Trophoblast cell (in vitro differentiated cells and primary cell): ENCODE measurements at regions not wholly inside any gene's neighbourhood (a gene's known extent, or its start where the extent isn't known, plus 50 kb on each side); places are given as distances from the start of the nearest gene placed in this dataset.

Source experiments
- DNase-seq, 2 donors: peaks; one replicate each; pipeline ENCODE4 v3.0.0-alpha.2; 2016
- H2AFZ ChIP-seq: 2 replicates; pipeline ENCODE4 v1.6.1; 2013; ENCODE audit warnings: low read length, moderate library complexity, mild to moderate bottlenecking; ENCODE audit not compliant: insufficient read depth, poor library complexity
- H2AK5ac ChIP-seq: 2 replicates; pipeline ENCODE4 v1.6.1; 2013; ENCODE audit warnings: mild to moderate bottlenecking, low read length
- H2BK120ac ChIP-seq: 2 replicates; pipeline ENCODE4 v1.6.1; 2013; ENCODE audit warnings: low read length, mild to moderate bottlenecking, moderate library complexity; ENCODE audit not compliant: insufficient read depth, poor library complexity
- H2BK12ac ChIP-seq: 2 replicates; pipeline ENCODE4 v1.6.1; 2013; ENCODE audit warnings: mild to moderate bottlenecking, low read length, moderate library complexity
- H2BK5ac ChIP-seq: 2 replicates; pipeline ENCODE4 v1.6.1; 2013; ENCODE audit warnings: low read length, low read depth, moderate library complexity, mild to moderate bottlenecking; ENCODE audit not compliant: poor library complexity
- H3K14ac ChIP-seq: 2 replicates; pipeline ENCODE4 v1.6.1; 2013; ENCODE audit warnings: mild to moderate bottlenecking, low read length
- H3K18ac ChIP-seq: 2 replicates; pipeline ENCODE4 v1.6.1; 2013; ENCODE audit warnings: mild to moderate bottlenecking, low read length
- H3K23ac ChIP-seq: 2 replicates; pipeline ENCODE4 v1.6.1; 2013; ENCODE audit warnings: low read length
- H3K27ac ChIP-seq: 2 replicates; pipeline ENCODE4 v1.5.1; 2013; ENCODE audit warnings: low read depth, mild to moderate bottlenecking, inconsistent platforms, low read length, moderate library complexity
- H3K27me3 ChIP-seq: 2 replicates; pipeline ENCODE4 v1.6.1; 2013; ENCODE audit warnings: inconsistent platforms, mild to moderate bottlenecking, low read length, moderate library complexity; ENCODE audit not compliant: insufficient read depth
- H3K36me3 ChIP-seq, 2 experiments: 1 replicate in 1 of 2; 2 replicates in 1 of 2; pipeline ENCODE4 v1.6.1; 2013; ENCODE audit warnings: low read length in 2 of 2, mild to moderate bottlenecking in 2 of 2, moderate library complexity in 1 of 2; ENCODE audit not compliant: insufficient read depth in 2 of 2, control insufficient read depth in 1 of 2
- H3K4ac ChIP-seq: 2 replicates; pipeline ENCODE4 v1.6.1; 2013; ENCODE audit warnings: low read depth, mild to moderate bottlenecking, low read length, moderate library complexity
- H3K4me1 ChIP-seq, 2 experiments: 1 replicate in 1 of 2; 2 replicates in 1 of 2; pipeline ENCODE4 v1.6.1; 2013; ENCODE audit warnings: low read length in 2 of 2, mild to moderate bottlenecking in 2 of 2, moderate library complexity in 1 of 2; ENCODE audit not compliant: insufficient read depth in 2 of 2, control insufficient read depth in 1 of 2
- H3K4me2 ChIP-seq: 2 replicates; pipeline ENCODE4 v1.6.1; 2013; ENCODE audit warnings: inconsistent platforms, mild to moderate bottlenecking, low read length, moderate library complexity
- H3K4me3 ChIP-seq: 2 replicates; pipeline ENCODE4 v1.5.1; 2013; ENCODE audit warnings: mild to moderate bottlenecking, low read depth, low read length, inconsistent platforms
- H3K79me1 ChIP-seq: one replicate; pipeline ENCODE4 v1.6.1; 2013; ENCODE audit warnings: low read length
- H3K79me2 ChIP-seq: 2 replicates; pipeline ENCODE4 v1.6.1; 2013; ENCODE audit warnings: low read length, mild to moderate bottlenecking; ENCODE audit not compliant: control insufficient read depth, insufficient read depth, poor library complexity
- H3K9ac ChIP-seq: 2 replicates; pipeline ENCODE4 v1.6.1; 2013; ENCODE audit warnings: mild to moderate bottlenecking, low read length
- H3K9me3 ChIP-seq: 2 replicates; pipeline ENCODE4 v1.6.1; 2013; ENCODE audit warnings: low read depth, mild to moderate bottlenecking, control low read depth, inconsistent platforms, low read length; ENCODE audit not compliant: insufficient read depth
- H4K12ac ChIP-seq: 2 replicates; pipeline ENCODE4 v1.6.1; 2013; ENCODE audit warnings: low read depth, mild to moderate bottlenecking, low read length, moderate library complexity
- H4K8ac ChIP-seq: 2 replicates; pipeline ENCODE4 v1.6.1; 2013; ENCODE audit warnings: low read depth, mild to moderate bottlenecking, low read length, moderate library complexity
- H4K91ac ChIP-seq: one replicate; pipeline ENCODE4 v1.6.1; 2013; ENCODE audit warnings: low read depth, mild to moderate bottlenecking, low read length, moderate library complexity
- WGBS: extraction: QIAGEN DNeasy Blood & Tissue Kit; methylation state at CpG from one replicate; pipeline ENCODE4 v1.1.7; 2013; ENCODE audit warnings: missing lambda C conversion rate; ENCODE audit not compliant: insufficient read length, insufficient coverage; ENCODE audit errors: extremely low coverage; 5-methylcytosine and 5-hydroxymethylcytosine counted together

GRCh38 chr10:130713135-130713534 lies 576.9 kb downstream of the GLRX3 start:
- no peak for DNase-seq
- no CpG with 5 or more reads among the region's 4 CpGs for WGBS
- H3K27ac ChIP-seq = peak overlapping the region; percentile 42
- H2AK5ac ChIP-seq = no peak overlapping the region
- H3K79me2 ChIP-seq = no peaks in the 10 kb centered on the region
- no peak overlapping the region for H3K14ac ChIP-seq
- no peak overlapping the region for H2BK12ac ChIP-seq
- H3K4me2 ChIP-seq = peak overlapping the region; percentile 25
- no peak overlapping the region for H2BK120ac ChIP-seq
- no peak overlapping the region for H3K4me3 ChIP-seq
- H4K91ac ChIP-seq = no peak overlapping the region
- H2BK5ac ChIP-seq = no peak overlapping the region
- H3K9ac ChIP-seq = no peak overlapping the region
- no peak overlapping the region for H2AFZ ChIP-seq
- no peak overlapping the region for H3K4ac ChIP-seq
- no peak overlapping the region for H3K23ac ChIP-seq
- peaks cover 3% of the 10 kb centered on the region for H3K9me3 ChIP-seq
- no peak overlapping the region for H3K18ac ChIP-seq
- H4K8ac ChIP-seq = no peak overlapping the region
- no peaks in the 10 kb centered on the region for H3K27me3 ChIP-seq
- no peaks in the 10 kb centered on the region for H3K36me3 ChIP-seq
- peaks cover 11% of the 10 kb centered on the region for H3K79me1 ChIP-seq
- no peak overlapping the region for H4K12ac ChIP-seq
- H3K4me1 ChIP-seq = peaks cover 15 to 22% of the 10 kb centered on the region in 2 experiments

DNA sequence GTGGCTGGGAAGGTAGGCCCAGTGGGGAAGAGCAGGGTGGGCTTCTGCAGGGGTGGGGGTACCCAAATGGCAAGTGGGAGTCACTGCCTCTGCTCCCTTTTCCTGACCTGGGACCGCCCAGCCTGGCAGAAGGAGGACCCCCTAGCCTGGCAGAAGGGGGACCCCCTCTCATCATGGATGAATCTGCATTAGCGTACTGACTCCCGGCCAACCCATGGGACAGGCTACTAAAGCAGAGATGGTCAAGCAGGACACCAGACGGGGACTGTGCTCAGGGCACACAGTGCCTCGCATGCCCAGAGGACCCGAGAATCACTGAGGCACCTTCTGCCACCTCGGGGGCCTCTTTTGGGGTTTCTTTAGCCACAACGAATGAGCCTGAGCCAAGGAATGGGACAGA lies 577.5 kb downstream of the GLRX3 start:
- Histone ChIP-seq H2BK5ac (peak overlapping the region; percentile 23), H2BK120ac (peak overlapping the region; percentile 49), H3K9me3 (peaks cover 3% of the 10 kb centered on the region), H3K23ac (no peak overlapping the region), H3K79me2 (no peaks in the 10 kb centered on the region), H3K9ac (no peak overlapping the region), H3K27ac (peak overlapping the region; percentile 42), H3K36me3 (no peaks in the 10 kb centered on the region), H3K4me2 (no peak overlapping the region), H2AK5ac (peak overlapping the region; percentile 49), H3K4ac (no peak overlapping the region), H4K91ac (peak overlapping the region; percentile 64), H3K18ac (peak overlapping the region; percentile 25), H3K4me1 (peaks cover 15 to 22% of the 10 kb centered on the region in 2 experiments), H3K4me3 (no peak overlapping the region), H4K8ac (no peak overlapping the region), H3K14ac (peak overlapping the region; percentile 34), H2AFZ (no peak overlapping the region), H4K12ac (no peak overlapping the region), H3K27me3 (no peaks in the 10 kb centered on the region), H2BK12ac (peak overlapping the region; percentile 60), H3K79me1 (peaks cover 11% of the 10 kb centered on the region)
- WGBS = no CpG with 5 or more reads among the region's 8 CpGs
- DNase-seq = no peak

DNA sequence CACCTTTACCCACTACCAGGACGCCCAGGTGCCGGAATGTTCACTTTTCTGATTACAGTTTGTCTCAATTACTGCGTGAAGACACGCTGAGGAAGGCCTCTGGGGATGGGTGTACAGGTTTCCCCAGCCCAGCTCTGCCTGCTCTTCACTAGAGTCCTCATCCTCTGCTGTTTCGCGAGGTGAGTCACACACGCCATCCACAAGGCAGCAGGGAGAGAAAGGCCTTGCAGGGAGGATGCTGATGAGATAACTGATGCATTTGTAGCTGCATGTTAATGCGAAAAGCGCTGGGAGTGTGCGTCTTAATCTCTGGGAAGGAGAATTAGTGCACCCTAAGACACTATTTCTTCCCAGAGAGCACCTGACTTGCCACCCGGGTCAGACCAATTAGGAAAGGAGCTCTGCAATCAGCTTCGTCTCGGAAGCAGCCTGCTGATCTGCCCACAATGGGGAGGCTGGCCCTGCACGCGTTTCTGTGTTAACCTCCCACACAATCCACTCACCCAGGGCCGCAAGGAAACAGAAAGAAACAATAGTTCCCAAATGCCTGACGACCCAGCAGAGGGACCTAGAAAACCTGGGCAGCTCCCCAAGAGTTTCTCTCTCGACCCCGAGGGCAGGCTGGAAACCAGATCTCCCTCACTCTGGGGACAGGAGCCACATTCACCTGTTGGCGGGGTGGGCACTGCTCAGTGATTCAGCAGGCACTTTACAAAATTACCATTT lies 578.7 kb downstream of the GLRX3 start:
- Histone ChIP-seq H2AK5ac (no peak overlapping the region), H4K8ac (no peak overlapping the region), H3K4ac (no peak overlapping the region), H3K4me2 (no peak overlapping the region), H2BK5ac (no peak overlapping the region), H3K36me3 (no peaks in the 10 kb centered on the region), H3K27ac (no peak overlapping the region), H3K4me3 (no peak overlapping the region), H4K91ac (peak overlapping the region; percentile 64), H3K18ac (no peak overlapping the region), H3K79me2 (no peaks in the 10 kb centered on the region), H3K14ac (no peak overlapping the region), H2AFZ (no peak overlapping the region), H3K4me1 (peaks cover 15 to 22% of the 10 kb centered on the region in 2 experiments), H2BK120ac (no peak overlapping the region), H3K9ac (no peak overlapping the region), H4K12ac (no peak overlapping the region), H2BK12ac (no peak overlapping the region), H3K9me3 (peaks cover 3% of the 10 kb centered on the region), H3K27me3 (no peaks in the 10 kb centered on the region), H3K79me1 (peaks cover 11% of the 10 kb centered on the region), H3K23ac (no peak overlapping the region)
- no peak for DNase-seq
- no CpG with 5 or more reads among the region's 20 CpGs for WGBS

DNA sequence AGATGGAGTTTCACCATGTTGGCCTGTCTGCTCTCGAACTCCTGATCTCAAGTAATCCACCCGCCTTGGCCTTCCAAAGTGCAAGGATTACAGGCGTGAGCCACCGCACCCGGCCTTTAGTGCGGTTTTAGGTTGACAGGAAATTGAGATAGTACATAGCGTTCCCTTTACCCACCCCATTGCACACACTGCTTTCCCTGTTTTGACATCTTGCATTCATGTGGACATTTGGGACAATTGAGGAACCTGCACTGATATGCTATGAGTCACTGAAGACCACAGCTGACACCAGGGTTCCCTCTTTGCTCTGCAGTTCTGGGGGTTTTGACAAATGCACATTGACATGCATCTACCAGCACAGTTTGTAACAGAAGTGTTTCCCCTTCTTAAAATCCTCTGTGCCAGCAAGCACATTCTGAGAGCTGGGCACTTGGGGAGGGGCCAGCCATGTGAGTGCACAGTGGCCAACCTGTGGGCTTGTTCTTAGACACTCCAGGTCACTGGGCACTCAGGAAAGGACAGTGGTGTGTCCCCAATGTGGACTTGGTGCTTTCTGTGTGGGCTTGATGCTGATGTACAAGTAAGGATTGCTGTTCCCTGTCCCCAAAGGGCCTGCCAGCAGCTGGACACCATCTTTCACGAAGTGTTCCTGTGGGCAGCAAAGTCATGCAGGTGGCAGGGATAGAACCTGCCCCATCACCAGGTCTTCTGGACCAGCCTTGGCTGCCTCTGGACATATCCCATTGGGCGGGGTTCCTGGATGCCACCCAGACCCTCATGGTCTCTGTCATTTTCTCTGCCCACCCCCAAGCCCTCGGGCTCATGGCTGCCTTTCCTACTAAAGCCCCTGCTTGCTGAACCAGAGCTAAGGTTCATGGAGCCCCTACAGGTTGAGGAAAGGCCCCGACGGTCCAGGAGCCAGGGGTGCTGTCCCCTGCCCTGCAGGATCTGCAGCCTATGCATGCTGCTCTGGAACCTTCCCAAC lies 579.8 kb downstream of the GLRX3 start:
- Histone ChIP-seq H3K9me3 (peaks cover 3% of the 10 kb centered on the region), H3K18ac (no peak overlapping the region), H3K14ac (no peak overlapping the region), H3K4me2 (no peak overlapping the region), H2BK5ac (no peak overlapping the region), H3K4me1 (peaks cover 15 to 22% of the 10 kb centered on the region in 2 experiments), H2AK5ac (no peak overlapping the region), H2BK120ac (no peak overlapping the region), H3K27ac (no peak overlapping the region), H3K27me3 (no peaks in the 10 kb centered on the region), H3K4ac (no peak overlapping the region), H3K79me1 (peaks cover 11% of the 10 kb centered on the region), H2BK12ac (no peak overlapping the region), H2AFZ (no peak overlapping the region), H4K91ac (no peak overlapping the region), H3K9ac (no peak overlapping the region), H3K23ac (no peak overlapping the region), H3K4me3 (no peak overlapping the region), H4K8ac (no peak overlapping the region), H3K36me3 (no peaks in the 10 kb centered on the region), H4K12ac (no peak overlapping the region), H3K79me2 (no peaks in the 10 kb centered on the region)
- no CpG with 5 or more reads among the region's 12 CpGs for WGBS
- DNase-seq = no peak
